NCI-H1694 (cell line): ENCODE measurements at regions not wholly inside any gene's neighbourhood (a gene's known extent, or its start where the extent isn't known, plus 50 kb on each side); places are given as distances from the start of the nearest gene placed in this dataset.

Experiments used
- DNase-seq: peaks from one replicate; lab custom pipeline; 2025; lab: John Stamatoyannopoulos, UW

- no peak for DNase-seq
Observed at GRCh38 chr6:40937491-40937890, 101.5 kb downstream of the UNC5CL start.

DNA sequence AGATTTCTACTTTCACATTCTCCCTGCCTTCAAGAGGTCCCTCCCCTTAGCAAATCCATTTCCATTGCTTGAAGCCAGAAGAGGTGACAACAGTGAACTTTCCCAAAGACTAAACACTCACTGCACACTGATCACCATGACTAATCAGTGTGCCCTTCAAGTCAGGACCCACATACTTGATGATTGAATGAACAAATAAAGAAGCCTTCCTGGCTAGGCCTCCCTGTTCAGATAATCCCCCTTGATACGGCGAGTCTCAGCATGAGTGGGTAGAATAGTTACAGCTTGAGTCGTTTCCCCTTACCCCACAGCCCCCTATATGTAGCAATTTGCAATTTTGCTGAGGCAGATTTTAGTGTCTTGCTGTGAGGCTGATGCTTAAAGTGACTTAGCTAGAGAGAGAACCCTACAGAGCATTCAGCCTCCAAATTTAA is 102.2 kb downstream of the UNC5CL start:
- DNase-seq, result no peak

- DNase-seq, result no peak
Observed at GRCh38 chr6:40933864-40934263, 105.2 kb downstream of the UNC5CL start.

GRCh38 chr6:40932953-40933352 is 106.1 kb downstream of the UNC5CL start:
- no peak for DNase-seq

GRCh38 chr6:40932366-40932765 is 106.7 kb downstream of the UNC5CL start:
- DNase-seq, result no peak

- DNase-seq, result no peak
Observed at GRCh38 chr6:40931931-40932330, 107.1 kb downstream of the UNC5CL start.

- no peak for DNase-seq
Observed at GRCh38 chr6:40930555-40930954, 108.5 kb downstream of the UNC5CL start.

DNA sequence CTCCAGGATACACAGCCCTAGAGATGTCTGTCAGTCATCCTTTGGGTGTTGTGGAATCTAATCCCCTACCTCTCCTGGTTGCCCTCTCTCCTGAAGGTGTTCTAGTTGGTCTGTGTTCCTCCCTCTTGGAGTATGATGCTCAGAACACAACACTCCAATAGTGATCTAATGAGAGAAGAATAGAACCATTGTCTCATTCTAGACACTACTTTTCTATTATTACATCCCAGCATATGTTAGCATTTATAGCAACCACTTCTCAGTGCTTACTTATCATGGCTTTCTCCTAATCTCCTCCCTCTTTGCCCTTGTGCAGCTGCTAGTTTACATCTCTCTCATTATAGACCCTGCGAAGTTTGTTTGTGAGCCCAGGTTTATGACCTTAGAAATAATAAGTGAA is 109.0 kb downstream of the UNC5CL start:
- DNase-seq, result no peak

DNA sequence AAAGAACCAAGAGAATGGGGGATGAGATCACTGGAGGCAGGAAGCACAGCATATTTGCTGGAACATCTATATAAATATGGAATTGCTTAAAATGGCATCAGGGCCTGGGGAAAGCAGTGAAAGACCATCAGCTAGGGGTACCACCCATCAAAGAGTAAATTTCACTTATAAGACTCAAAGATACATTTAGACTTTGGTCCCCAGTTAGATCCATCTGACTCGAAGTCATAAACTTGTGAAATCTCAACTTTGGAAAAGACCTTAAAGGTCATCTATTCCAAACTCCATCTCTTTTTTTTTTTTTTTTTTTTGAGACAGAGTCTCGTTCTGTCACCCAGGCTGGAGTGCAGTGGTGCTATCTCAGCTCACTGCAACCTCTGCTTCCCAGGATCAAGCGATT is 109.8 kb downstream of the UNC5CL start:
- no peak for DNase-seq

GRCh38 chr6:40928763-40929162 is 110.3 kb downstream of the UNC5CL start:
- DNase-seq, result no peak

DNA sequence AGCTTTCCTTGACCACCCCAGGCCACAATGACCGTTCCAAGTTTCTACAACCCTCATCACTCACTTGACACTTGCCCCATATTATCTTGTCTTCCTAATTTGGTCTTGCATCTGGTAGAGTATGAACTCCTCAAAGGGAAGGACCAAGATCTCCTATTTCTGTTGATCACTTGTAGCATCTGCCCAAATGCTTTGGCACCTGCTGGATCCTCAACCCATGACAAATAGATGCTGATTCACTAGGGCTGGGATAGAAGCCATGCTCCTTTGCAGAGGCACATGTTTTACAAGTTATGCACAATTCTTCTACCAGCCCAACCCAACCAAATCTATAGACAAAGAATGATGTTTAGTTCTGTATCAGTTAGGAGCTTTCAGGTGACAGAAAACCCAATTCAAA is 110.7 kb downstream of the UNC5CL start:
- no peak for DNase-seq

- DNase-seq, result no peak
Observed at GRCh38 chr6:40925341-40925740, 113.7 kb downstream of the UNC5CL start.

DNA sequence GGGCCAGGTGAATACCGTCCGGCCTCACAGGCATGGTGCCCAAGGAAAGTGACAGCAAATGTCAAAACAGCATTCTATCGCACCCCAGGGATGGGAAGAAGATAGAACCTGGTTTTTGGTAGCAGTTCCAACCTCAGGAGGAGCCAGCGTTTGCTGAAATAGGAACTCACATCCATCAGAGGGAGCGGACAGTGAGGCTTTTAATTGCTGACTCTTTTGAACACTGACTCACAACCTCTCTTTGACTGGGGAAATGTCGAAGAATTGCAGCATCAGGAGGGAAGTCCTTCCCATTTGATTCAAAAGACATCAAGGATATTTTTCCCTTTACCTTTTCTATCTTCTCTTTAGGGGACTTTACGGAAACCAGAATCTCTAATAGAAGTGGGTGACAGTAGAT is 114.2 kb downstream of the UNC5CL start:
- DNase-seq, result no peak

DNA sequence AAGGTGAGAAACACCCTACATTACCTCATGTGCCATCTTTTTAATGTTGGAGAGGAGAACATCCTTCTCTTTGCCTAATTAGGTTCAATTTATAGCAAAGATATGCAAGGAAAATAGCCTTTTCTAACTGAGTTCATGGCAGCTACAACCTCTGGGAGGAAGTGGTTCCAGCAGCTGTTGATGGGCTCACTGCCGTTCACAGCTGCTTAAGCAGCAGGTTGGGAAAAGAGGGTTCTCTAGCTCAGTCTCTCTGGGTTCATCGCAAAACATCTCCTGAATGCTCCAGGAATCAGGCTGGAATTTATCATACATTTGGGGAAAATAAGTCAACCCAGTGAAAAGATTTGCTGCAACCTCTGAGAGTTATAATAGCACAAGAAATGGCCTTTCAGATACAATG is 115.1 kb downstream of the UNC5CL start:
- DNase-seq, result no peak

- no peak for DNase-seq
Observed at GRCh38 chr6:40923326-40923725, 115.7 kb downstream of the UNC5CL start.

- DNase-seq, result no peak
Observed at GRCh38 chr6:40922281-40922680, 116.7 kb downstream of the UNC5CL start.

DNA sequence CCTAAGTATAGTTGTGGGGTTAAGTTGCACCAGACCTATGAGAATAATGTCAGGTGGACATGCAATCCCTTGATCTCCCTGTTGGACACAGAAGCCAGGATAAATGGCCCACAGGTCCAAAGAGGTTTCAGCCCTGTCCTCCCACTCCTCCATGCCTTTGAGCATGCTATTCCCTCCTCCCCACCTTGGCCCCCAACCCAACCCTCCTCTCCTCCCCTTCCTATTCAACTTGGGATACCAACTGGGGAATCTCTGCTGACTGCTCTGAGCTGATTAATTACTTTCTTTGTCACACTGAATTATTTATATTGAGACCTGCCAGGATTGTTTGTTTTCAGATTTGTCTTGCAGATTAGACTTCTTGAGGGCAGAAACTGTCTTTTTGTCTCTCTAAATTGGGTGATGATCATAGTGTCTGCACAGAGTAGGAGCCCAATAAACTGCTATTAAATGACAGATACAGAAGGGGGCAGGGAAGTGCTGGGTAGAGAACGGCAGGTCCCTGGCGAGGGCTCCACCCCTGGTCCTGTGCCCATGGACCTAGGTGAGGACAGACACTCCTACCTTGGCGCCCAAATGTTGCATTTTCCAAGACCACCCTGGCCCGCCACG is 120.9 kb downstream of the UNC5CL start:
- DNase-seq, result no peak

- DNase-seq, result no peak
Observed at GRCh38 chr6:40917603-40918002, 121.4 kb downstream of the UNC5CL start.

DNA sequence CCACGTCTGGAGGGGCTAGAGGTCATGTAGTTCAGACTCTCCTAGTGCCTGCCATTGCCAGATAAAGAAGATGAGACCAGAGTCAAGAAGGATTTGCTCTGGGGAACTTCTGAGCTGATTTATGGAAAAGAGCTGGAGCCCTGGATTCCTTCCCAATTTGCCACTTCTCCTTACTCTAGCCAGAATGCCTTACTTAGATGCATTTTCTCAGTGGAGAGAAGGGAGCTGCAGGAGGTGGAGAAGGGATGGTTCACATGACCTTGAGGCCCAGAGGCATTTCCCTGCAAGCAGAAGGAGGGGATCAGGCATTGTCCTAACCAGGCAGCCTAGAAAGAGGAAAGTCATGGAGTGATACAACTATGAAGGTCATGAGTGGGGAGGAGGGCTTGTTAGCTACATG is 122.2 kb downstream of the UNC5CL start:
- no peak for DNase-seq

DNA sequence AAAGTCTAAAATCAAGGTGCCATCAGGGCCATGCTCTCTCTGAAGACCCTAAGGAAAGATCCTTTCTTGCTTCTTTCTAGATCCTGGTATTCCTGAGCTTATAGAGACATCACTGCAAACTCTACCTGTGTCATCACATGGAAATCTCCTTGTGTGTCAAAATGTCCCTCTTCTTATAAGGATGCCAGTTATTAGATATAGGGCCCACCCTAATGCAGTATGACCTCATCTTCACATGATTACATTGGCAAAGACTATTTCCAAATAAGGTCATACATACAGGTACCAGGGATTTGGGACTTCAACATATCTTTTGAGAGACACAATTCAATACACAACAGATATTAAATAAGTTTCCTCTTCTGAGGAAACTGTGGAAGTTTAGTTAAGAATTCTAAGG is 123.9 kb downstream of the UNC5CL start:
- DNase-seq, result no peak

- no peak for DNase-seq
Observed at GRCh38 chr6:40914005-40914404, 125.0 kb downstream of the UNC5CL start.

GRCh38 chr6:40912158-40912946 is 126.7 kb downstream of the UNC5CL start:
- peak; percentile 77 for DNase-seq

DNA sequence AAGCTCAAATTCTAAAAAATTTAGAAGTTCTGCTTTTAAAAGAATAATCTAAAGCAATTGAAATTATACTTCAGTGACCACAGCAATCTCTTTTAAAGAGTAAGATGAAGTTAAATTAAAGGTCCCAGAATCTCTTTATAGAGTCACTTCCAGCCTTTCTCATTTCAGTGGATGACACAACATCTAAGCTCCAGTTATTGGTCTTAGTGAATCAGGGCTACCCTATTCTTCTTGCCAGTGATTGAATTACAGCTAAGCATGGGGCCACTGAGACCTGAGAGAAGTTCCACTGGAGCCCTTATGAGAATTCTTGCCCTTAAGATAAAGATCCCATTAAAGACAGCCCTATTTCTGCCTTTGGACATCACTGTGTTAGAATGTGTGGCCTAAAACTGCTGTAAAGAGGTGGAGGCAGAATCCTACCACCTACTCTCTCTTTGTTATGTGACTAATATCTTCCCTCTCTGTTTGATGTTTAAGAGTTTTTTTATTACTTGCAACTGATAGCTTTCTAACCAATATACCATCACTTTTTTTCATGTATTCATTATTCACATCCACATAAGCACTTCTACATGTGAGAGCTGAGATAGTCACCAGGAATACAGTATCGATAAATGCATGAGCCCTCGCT is 128.6 kb downstream of the UNC5CL start:
- no peak for DNase-seq
